DMS53 treated with DMSO at 0.1 percent for 48 hours (cell line): ENCODE measurements at regions not wholly inside any gene's neighbourhood (a gene's known extent, or its start where the extent isn't known, plus 50 kb on each side); places are given as distances from the start of the nearest gene placed in this dataset.
A peak's percentile ranks its signal among the peaks of the same experiment; 100 is the strongest.

ENCODE experiments used
- DNase-seq: peaks from one replicate; lab custom pipeline; 2025; ENCODE audit not compliant: unreplicated experiment; lab: John Stamatoyannopoulos, UW

- no peak for DNase-seq
Measured at GRCh38 chr18:2336690-2337392, 234.5 kb downstream of the METTL4 start.

DNA sequence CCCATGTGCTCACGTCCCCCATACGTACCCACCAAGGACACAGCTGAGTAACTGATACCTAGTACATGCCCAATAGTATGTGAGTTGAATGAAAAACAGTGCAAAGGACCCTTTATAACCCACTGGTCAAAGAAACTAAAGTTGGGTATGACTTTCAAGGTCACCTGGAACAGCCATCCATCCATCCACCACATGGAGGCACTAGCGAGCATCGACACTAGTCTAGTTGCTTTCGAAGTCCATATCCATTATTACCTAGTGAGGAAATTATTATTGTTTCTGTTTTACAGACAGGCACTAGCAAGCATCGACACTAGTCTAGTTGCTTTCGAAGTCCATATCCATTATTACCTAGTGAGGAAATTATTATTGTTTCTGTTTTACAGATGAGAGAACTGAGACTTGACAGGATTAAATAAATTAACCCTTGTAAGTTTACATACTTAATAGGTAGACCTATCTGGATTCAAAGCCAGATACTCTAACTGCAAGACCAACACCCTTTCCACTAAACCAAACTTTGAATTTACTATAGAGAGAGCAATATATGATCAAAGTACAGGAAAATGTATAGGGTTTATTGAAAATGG lies 233.7 kb downstream of the METTL4 start:
- peak; percentile 39 for DNase-seq

DNA sequence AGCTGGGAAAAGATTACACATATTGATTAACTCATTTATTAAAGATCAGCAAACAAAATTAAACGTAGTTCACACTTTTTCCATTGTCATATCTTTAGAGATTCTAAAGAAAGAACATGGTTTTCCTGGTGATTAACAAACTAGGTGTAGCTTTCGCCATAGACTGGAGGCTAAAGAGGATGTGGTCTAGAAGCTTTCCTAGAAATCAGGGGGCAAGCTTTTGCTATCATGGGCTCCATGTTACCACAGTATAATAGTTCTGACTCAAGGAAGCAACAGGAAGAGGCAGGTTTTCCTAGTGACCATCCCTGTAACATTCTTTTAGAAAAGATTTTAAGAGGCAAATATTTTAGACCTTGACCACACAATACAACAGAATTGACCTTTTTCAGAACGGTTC lies 232.7 kb downstream of the METTL4 start:
- no peak for DNase-seq

- DNase-seq: no peak
Measured at GRCh38 chr18:2340335-2340734, 231.0 kb downstream of the METTL4 start.

- no peak for DNase-seq
Measured at GRCh38 chr18:2348003-2348402, 223.3 kb downstream of the METTL4 start.

DNA sequence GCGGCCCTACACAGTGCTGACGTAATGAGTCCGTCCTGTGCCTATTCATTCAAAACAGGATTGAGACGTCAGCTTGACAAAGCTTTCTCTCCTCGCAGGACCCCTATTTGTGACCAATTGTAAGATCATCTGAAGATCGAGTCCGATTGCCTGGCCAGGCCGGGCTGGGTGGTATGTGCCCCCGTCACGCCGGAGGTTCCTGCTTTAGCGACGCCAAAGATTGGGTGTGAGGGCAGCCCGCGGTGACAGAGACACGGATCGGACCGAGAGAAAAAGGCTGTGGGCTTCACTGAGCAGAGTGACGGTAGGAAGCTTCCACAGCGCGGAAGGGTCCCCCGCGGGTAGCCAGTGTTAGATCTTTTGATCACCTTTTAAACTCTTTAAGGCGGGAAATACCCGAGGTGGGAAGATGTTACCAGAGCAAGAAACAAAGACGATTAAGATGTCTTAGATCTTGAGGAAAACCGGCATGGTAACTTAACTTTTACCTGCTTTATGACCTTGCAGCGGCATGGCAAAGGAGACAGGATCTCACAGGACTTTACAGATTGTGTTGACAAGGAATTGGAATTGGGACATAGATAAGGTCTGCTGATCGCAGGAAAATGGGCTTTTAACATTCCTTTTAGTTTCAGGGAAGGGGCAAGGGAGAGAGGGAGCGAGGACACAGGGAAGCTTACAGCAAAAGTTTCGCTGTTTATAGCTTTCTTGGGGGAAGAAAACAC lies 220.0 kb downstream of the METTL4 start:
- DNase-seq: no peak

- no peak for DNase-seq
Measured at GRCh38 chr18:2354292-2354691, 217.0 kb downstream of the METTL4 start.

DNA sequence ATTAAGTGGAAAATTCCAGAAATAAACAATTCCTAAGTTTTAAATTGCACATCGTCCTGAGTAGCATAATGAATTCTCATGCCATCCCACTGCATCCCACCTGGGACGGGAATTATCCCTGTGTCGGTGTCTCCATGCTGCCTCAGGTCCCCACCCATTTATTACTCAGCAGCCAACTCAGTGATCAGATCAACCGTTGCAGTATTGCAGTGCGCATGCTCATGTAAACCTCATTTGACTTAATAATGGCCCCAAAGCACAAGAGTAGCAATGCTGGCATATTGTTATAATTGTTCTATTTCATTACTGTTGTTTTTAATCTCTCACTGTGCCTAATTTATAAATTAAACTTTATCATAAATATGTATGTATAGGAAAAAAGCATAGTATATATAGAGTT lies 214.4 kb downstream of the METTL4 start:
- DNase-seq: no peak

DNA sequence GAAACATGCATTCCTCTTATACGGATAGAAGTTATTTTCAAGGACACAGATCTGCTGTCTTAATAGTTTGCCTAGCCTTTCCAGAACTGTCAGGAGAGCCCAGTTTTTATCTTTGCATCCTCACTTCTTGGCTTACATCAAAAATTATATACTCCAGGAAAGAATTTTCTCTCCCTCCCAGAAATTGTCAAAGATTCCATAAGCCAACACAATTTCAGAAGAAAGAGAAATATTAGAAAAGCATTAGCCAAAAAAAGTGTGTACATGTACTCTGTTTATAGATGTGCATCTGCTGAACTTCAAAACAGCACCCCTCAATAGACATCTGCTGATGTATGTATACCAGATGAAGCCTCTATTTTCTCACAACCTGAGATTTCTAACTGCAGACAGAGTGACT lies 210.4 kb downstream of the METTL4 start:
- no peak for DNase-seq

- DNase-seq: no peak
Measured at GRCh38 chr18:2368102-2368501, 203.2 kb downstream of the METTL4 start.

GRCh38 chr18:2376707-2377106 lies 194.6 kb downstream of the METTL4 start:
- no peak for DNase-seq

GRCh38 chr18:2380101-2380500 lies 191.2 kb downstream of the METTL4 start:
- DNase-seq: no peak

GRCh38 chr18:2381539-2381938 lies 189.8 kb downstream of the METTL4 start:
- DNase-seq: no peak

GRCh38 chr18:2387588-2387987 lies 183.7 kb downstream of the METTL4 start:
- no peak for DNase-seq

- no peak for DNase-seq
Measured at GRCh38 chr18:2390158-2390557, 181.1 kb downstream of the METTL4 start.

DNA sequence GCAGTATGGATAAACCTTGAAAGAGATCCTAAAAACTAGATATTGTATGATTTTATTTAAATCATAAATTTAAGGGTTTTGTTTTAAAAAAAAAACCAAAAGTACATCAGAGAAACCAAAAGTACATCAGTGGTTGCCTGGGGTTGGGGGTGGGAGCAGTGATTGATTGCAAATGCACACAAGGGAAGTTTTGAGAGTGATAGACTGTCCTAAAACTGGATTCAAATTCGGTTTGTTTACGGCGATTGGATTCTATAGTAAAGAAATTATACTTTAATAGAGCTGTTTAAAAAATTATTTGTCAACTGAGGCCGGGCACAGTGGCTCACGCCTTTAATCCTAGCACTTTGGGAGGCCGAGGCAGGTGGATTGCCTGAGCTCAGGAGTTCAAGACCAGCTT lies 179.8 kb downstream of the METTL4 start:
- DNase-seq: no peak

- no peak for DNase-seq
Measured at GRCh38 chr18:2392446-2392845, 178.9 kb downstream of the METTL4 start.

DNA sequence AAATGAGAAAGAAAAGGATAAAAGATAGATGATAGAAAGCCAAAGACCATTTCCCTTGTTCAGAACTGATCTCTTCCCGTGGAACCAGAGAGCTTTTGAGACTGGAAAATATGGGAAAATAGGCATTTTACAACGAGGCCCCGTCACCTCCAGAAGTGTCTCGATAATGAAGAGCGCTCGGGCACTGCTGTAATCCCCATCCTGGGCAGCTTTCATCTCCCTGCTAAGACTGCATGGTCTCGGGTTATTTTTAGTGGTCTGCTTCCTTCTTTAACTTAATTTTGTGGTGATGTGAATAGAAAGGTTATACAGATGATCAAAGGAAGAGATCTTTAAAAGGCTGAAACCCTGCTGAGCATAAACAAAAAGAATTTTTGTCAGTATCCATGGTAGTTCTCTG lies 176.6 kb downstream of the METTL4 start:
- DNase-seq: no peak

- peak; percentile 65 for DNase-seq
Measured at GRCh38 chr18:2395427-2396161, 175.7 kb downstream of the METTL4 start.

DNA sequence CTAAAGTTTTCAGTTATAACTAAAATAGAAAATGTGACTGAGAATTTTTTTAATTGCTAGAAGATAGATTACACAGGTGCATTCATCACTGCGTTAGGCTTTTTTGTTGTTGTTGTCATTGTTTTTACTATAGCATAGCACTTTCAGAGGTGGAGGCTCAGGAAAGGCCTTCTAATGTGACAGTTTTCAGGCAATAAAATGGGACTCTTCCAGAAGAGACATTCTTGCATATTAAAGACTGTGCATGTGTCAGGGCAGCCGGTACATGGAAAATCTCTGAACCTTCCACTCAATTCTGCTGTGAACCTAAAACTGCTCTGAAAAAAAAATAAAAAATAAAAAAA lies 175.2 kb downstream of the METTL4 start:
- peak; percentile 65 for DNase-seq

GRCh38 chr18:2400701-2401196 lies 170.6 kb downstream of the METTL4 start:
- DNase-seq: no peak

DNA sequence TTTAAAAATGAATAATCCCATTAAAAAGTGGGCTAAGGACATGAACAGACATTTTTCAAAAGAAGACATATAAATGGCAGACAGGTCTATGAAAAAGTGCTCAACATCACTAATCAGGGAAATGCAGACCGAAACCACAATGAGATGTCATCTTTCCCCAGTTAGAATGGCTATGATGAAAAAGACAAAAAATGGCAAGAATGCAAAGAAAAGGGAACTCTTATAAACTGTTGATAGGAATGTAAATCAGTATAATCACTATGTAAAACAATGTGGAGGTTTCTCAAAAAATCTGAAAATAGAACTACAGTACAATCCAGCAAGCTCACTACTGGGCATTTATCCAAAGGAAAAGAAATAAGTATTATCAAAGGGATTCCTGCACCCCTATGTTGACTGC lies 169.2 kb downstream of the METTL4 start:
- DNase-seq: no peak
